IPS-NIHi11 (cell line): ENCODE measurements at regions not wholly inside any gene's neighbourhood (a gene's known extent, or its start where the extent isn't known, plus 50 kb on each side); places are given as distances from the start of the nearest gene placed in this dataset.

Experiments used
- DNase-seq: peaks from one replicate; pipeline ENCODE4 v3.0.0; 2012; ENCODE audit warnings: mixed read lengths, low spot score

DNA sequence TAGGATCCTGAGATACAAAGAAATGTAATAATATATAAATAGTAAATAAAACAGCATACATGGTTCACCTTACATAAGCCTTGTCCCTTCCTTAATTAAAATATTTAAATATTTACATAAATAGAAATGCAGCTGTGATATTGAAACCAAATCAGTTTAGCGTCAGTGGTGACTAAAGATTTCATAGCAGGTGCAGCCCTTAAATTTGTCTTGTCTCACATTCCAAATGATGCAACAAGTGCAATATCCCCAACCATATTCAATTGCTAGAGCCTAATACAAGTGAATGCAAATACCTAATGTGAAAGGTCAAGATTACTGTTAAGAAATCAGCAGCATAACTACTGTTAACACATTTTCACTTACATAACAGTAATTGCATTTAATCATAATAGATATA lies 539.5 kb downstream of the NYAP2 start:
- DNase-seq, result no peak

- DNase-seq, result peak; percentile 18
These were observed 538.2 kb downstream of the NYAP2 start for GRCh38 chr2:225937625-225938187.

DNA sequence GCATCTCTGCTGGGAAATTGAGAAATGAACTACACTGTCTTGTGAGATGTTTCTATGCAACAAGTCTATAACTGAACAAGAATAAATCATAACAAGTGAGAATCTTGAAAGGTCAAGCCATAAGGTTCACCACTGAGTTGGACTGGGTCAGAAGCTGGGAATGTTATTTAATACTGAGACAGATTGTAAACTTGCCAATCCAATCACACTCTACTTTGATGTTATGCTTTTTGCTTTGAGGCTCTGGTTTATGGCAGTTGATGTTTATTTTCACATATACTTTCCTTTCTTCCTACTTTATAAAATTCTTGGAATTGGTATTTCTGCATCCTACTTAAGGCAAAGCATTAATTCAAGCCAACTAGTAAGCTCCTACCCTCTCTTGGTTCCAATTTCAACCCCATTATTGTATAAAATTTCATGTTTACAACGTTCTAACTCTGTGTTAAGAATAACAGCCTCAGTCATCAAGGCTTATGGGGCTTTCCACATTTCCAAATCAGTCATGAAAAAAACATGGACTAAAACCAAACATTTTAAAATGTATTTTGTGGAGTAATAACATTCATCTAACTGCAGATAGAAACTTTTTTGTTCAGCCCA lies 533.4 kb downstream of the NYAP2 start:
- no peak for DNase-seq

- DNase-seq, result no peak
These were observed 531.2 kb downstream of the NYAP2 start for GRCh38 chr2:225930687-225931086.

- no peak for DNase-seq
These were observed 521.2 kb downstream of the NYAP2 start for GRCh38 chr2:225920621-225921220.

DNA sequence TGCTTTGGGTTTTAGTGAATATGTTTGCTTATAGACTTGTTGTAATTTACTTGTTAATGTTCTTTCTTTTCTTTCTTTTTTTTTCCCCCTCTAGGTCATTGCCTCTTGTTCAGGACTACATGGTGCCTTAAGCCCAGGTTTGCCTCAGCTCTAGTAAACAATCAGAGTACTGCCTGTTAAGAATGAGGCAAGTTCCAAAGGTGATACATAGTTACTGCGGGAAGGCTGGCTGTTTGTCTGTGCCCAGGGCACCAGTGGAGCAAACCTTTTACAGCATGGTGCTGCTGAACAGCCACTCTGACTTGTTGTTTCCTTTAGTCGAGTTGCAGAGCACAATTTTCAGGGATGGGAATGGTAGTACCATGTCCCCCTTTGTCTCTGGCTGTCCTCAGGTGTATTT lies 517.2 kb downstream of the NYAP2 start:
- DNase-seq, result no peak

DNA sequence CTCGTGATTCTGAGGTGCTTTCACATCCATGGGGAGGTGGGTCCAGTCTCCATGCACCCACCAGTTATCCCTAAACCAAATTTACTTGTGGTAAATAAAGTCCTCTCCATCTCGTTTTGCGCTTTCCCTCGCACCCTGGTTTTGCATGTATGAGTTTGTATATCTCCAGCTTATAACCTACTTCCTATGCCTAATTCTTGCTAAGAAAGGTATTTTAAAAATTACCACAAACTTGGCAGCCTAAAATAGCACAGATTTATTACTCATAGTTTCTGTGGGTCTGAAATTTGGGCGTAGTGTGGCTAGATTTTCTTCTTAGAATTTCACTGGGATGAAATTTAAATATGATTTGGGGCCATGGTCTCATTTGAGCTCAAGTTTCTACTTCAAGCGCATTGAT lies 511.5 kb downstream of the NYAP2 start:
- DNase-seq, result no peak

GRCh38 chr2:225895126-225895525 lies 495.6 kb downstream of the NYAP2 start:
- no peak for DNase-seq

- no peak for DNase-seq
These were observed 494.9 kb downstream of the NYAP2 start for GRCh38 chr2:225894236-225894980.

DNA sequence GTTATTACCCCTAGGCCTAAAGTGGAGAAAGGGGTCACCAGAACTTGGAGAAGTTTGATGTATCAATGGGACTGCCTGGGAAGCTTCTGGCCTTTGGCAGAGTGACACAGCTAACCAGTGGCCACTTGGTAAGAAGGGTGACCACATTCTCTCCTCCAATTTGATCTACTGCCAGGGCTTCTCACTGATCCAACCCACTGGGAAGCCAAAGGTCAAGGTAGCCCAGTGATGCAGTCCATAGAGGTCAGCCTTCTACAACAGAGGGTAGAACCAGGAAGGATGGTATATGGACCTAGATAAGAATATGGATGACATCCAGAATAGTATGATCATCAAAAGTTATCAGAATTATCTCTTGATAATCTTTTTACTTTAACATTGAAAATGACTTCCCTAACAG lies 493.6 kb downstream of the NYAP2 start:
- DNase-seq, result no peak

GRCh38 chr2:225891771-225892170 lies 492.3 kb downstream of the NYAP2 start:
- no peak for DNase-seq

DNA sequence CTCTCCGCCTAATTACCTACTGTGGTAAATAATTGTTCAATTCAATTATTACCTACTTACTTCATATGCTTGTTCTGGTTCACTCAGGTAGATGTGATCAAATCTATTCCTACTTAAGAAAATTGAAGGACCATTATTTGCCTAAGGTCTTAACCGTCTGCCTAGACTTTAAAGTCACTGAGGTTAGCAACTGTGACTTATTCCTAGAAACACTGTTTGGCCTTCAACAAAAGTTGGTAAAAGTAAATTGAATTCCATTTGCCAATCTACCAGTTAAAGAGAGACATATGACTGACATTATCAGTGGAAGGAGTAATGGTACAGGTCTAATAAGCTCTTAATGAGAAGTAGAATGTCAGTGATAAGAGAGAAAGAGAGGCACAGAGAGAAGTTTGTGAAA lies 491.5 kb downstream of the NYAP2 start:
- no peak for DNase-seq

GRCh38 chr2:225889452-225889851 lies 489.9 kb downstream of the NYAP2 start:
- DNase-seq, result peak; percentile 47

DNA sequence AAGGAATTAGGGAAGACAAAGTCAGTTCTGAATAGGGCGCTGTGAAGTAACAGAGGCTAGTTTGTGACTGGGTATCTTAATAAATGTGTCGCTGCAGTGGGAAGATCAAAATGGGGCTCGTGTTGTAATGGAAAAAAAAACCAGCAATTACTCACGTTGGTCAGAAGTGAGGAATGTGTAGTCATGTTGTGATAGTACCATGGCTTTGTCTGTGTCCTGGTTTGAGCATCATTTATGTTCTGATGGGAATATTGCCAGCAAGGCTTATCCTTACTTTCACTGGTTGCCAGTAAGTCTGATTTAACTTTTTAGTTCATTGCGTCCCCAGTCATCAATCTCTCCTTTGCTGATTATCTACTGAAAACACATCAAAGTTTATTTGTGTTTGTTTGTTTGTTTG lies 467.6 kb downstream of the NYAP2 start:
- no peak for DNase-seq

GRCh38 chr2:225865468-225865867 lies 466.0 kb downstream of the NYAP2 start:
- no peak for DNase-seq

DNA sequence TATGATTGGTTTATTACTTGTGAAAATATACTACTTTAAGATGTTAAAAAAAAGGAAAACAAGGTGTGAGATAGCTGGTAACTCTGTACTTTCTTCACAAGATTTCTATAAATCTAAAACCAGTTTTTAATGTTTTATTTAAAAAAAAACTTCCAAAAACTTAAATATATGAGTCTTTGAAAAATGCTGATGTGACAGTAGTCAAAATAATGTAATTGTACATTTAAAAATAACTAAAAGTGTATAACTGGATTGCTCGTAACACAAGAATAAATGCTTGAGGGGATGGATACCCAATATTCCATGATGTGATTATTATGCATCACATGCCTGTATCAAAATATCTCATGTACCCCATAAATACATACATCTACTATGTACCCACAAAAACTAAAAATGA lies 464.9 kb downstream of the NYAP2 start:
- DNase-seq, result no peak

DNA sequence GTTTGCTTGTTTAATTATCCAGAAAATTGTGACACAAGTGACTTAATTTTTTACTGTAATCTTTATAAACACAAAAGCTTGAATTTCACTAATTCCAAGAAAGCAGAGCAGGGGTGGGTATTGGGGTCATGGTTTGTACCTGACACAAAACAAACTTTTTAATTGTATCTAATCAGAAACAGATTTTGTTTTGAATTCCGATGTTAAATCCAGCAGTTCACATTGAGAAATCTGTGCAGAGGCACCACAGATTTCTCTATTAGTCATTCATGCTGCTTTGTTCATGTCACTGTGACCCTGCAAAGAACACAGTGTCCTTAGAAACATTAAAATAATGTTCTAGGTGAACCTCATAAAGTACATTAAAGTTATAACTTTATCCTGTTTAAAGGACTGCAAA lies 443.4 kb downstream of the NYAP2 start:
- DNase-seq, result no peak

DNA sequence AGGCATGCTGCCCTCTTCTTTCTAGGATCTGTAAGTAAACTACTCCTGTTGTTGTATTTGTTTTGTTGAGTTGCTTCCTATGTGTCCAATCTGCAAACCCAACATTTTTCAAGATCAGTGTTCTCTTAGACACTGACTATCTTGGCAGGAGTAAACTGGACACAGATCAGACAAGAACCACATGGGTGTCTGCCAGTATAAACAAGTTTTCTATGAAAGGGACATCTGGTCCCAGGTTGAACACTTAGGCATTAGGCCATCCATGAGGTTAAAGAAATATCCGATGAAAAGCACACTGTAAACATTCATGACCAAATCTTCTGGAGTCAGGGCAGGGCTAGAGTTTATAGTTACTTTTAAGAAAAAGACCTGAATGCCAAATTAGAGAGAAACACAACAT lies 441.8 kb downstream of the NYAP2 start:
- DNase-seq, result no peak

GRCh38 chr2:225837328-225837727 lies 437.8 kb downstream of the NYAP2 start:
- DNase-seq, result no peak

- DNase-seq, result no peak
These were observed 425.4 kb downstream of the NYAP2 start for GRCh38 chr2:225824748-225825449.

DNA sequence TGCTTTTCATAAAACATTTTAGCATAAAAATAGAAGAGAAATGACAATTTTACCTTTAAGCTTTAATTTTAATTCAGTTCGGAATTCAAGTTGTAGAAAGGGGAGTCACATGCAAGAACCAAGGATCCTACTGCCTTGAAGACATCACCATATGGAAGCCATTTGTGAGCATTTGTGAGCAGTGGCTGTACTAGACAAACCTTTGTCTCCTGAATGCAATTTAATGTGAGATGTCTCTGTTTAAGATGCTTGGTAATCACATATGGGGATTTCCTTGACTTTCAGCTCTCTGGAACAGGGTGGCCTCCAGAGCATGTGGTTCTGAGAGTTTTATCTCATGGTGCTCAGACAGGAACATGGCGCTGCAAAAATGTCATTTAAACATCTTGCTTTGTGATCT lies 421.8 kb downstream of the NYAP2 start:
- DNase-seq, result no peak

DNA sequence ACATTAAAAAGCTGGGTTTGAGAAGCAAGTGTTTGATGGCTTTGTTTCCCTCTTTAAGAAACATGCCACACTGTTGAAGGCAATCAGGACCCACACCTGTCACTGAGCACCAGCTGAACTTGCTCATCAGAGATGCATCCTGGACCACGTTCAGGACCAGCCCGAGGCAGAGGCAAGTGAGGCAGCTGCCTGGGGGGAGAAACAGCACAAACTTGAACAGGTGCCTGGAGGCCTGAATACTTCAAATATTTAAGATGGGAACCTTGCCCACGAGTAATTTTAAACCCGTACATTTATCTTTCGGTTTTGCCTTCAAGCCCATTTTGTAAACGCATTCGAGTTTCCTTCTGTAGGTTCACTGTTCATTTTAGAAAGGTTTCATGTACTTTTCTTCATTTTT lies 421.3 kb downstream of the NYAP2 start:
- DNase-seq, result no peak

- no peak for DNase-seq
These were observed 415.0 kb downstream of the NYAP2 start for GRCh38 chr2:225814554-225814953.
